ENCODE measurements at regions not wholly inside any gene's neighbourhood (a gene's known extent, or its start where the extent isn't known, plus 50 kb on each side); places are given as distances from the start of the nearest gene placed in this dataset.

DNA sequence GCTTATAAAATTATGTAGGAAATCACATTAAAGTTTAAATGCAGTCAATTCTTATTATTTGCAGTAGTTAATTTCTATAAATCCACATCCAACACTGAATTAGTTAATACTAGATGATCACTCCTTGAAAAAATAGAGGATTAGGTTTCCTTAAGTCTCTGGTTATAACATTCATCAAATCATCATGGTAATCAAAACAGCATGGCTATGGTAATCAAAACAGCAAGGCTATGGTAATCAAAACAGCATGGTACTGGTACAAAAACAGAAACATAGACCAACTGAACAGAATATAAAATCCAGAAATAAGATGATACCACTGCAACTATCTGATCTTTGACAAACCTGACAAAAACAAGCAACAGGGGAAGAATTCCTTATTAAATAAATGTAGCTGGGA, 814.6 kb upstream of the CCDC179 start:
- DNase-seq (ENCODE audit: low read depth), result no peak
- Mint-ChIP-seq H3K27ac (ENCODE audit: unreplicated experiment) (no peak overlapping the region), H3K4me3 (ENCODE audit: unreplicated experiment) (no peak overlapping the region), H3K9me3 (ENCODE audit: unreplicated experiment) (no peaks in the 10 kb centered on the region), H3K4me1 (ENCODE audit: low read depth, unreplicated experiment) (no peaks in the 10 kb centered on the region), H3K36me3 (ENCODE audit: low read depth, unreplicated experiment) (no peaks in the 10 kb centered on the region), H3K27me3 (ENCODE audit: low read depth, unreplicated experiment) (no peaks in the 10 kb centered on the region)
- Histone ChIP-seq H3K9me3 (ENCODE audit: insufficient read depth, low read depth, low read length) (no peaks in the 10 kb centered on the region), H3K4me1 (ENCODE audit: insufficient read depth, low read length) (no peaks in the 10 kb centered on the region), H3K4me3 (ENCODE audit: insufficient read depth, low read depth, low read length) (no peak overlapping the region), H3K9ac (ENCODE audit: low read length) (no peak overlapping the region), H3K79me2 (ENCODE audit: insufficient read depth, low read length) (no peaks in the 10 kb centered on the region), H3K36me3 (ENCODE audit: insufficient read depth, low read length) (no peaks in the 10 kb centered on the region), H4K20me1 (ENCODE audit: insufficient read depth, low read length) (no peaks in the 10 kb centered on the region), H3K4me2 (ENCODE audit: low read length) (no peak overlapping the region), H3K27me3 (ENCODE audit: insufficient read depth, low read length) (no peaks in the 10 kb centered on the region), H3K27ac (ENCODE audit: low read depth, low read length) (no peak overlapping the region), H2AFZ (ENCODE audit: low read depth, low read length) (no peak overlapping the region)
- FAIRE-seq, result peak; percentile 26
- TF ChIP-seq, protein P1, sequence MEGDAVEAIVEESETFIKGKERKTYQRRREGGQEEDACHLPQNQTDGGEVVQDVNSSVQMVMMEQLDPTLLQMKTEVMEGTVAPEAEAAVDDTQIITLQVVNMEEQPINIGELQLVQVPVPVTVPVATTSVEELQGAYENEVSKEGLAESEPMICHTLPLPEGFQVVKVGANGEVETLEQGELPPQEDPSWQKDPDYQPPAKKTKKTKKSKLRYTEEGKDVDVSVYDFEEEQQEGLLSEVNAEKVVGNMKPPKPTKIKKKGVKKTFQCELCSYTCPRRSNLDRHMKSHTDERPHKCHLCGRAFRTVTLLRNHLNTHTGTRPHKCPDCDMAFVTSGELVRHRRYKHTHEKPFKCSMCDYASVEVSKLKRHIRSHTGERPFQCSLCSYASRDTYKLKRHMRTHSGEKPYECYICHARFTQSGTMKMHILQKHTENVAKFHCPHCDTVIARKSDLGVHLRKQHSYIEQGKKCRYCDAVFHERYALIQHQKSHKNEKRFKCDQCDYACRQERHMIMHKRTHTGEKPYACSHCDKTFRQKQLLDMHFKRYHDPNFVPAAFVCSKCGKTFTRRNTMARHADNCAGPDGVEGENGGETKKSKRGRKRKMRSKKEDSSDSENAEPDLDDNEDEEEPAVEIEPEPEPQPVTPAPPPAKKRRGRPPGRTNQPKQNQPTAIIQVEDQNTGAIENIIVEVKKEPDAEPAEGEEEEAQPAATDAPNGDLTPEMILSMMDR (IDR thresholded peaks at IDR 0.05; ENCODE audit: insufficient read depth, low read depth, low read length), result no peak
- no peak for TF ChIP-seq EZH2 (IDR thresholded peaks at IDR 0.05; ENCODE audit: insufficient read depth, low read length)

DNA sequence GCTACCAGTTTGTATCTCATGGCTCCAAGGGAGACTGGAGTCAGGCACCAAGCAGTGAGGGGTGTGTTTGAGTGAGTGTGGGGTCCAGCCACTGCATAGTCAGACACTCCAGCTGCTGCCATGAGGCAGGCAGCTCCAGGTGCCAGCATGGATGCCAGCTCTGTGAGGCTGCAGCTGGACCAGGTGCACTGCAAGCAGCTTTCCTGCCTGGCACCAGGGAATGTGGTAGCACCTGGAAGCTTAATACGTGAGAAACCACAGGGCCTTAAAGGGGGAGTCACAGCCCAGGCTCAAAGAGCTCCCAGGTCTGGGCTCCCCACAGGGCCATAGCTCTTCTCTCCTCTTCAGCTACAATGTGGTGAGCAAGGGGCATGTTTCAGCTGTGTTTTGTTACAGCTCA, 817.8 kb upstream of the LUZP2 start:
- H3K4me1 ChIP-seq (ENCODE audit: insufficient read depth, low read length), result no peaks in the 10 kb centered on the region
- H3K36me3 ChIP-seq (ENCODE audit: insufficient read depth, low read length), result no peaks in the 10 kb centered on the region
- no peaks in the 10 kb centered on the region for H3K27me3 Mint-ChIP-seq (ENCODE audit: low read depth, unreplicated experiment)
- H2AFZ ChIP-seq (ENCODE audit: low read depth, low read length), result no peak overlapping the region
- no peak for TF ChIP-seq EZH2 (IDR thresholded peaks at IDR 0.05; ENCODE audit: insufficient read depth, low read length)
- TF ChIP-seq, protein P1 (IDR thresholded peaks at IDR 0.05; ENCODE audit: insufficient read depth, low read depth, low read length), result no peak
- no peak overlapping the region for H3K27ac ChIP-seq (ENCODE audit: low read depth, low read length)
- no peaks in the 10 kb centered on the region for H3K27me3 ChIP-seq (ENCODE audit: insufficient read depth, low read length)
- H3K9me3 Mint-ChIP-seq (ENCODE audit: unreplicated experiment), result no peaks in the 10 kb centered on the region
- no peak overlapping the region for H3K4me3 ChIP-seq (ENCODE audit: insufficient read depth, low read depth, low read length)
- FAIRE-seq (no peak), DNase-seq (ENCODE audit: low read depth) (no peak)
- no peaks in the 10 kb centered on the region for H3K36me3 Mint-ChIP-seq (ENCODE audit: low read depth, unreplicated experiment)
- no peak overlapping the region for H3K4me2 ChIP-seq (ENCODE audit: low read length)
- no peaks in the 10 kb centered on the region for H3K9me3 ChIP-seq (ENCODE audit: insufficient read depth, low read depth, low read length)
- H3K4me1 Mint-ChIP-seq (ENCODE audit: low read depth, unreplicated experiment), result no peaks in the 10 kb centered on the region
- no peak overlapping the region for H3K9ac ChIP-seq (ENCODE audit: low read length)
- no peaks in the 10 kb centered on the region for H4K20me1 ChIP-seq (ENCODE audit: insufficient read depth, low read length)
- H3K4me3 Mint-ChIP-seq (ENCODE audit: unreplicated experiment), result no peak overlapping the region
- no peaks in the 10 kb centered on the region for H3K79me2 ChIP-seq (ENCODE audit: insufficient read depth, low read length)
- no peak overlapping the region for H3K27ac Mint-ChIP-seq (ENCODE audit: unreplicated experiment)

DNA sequence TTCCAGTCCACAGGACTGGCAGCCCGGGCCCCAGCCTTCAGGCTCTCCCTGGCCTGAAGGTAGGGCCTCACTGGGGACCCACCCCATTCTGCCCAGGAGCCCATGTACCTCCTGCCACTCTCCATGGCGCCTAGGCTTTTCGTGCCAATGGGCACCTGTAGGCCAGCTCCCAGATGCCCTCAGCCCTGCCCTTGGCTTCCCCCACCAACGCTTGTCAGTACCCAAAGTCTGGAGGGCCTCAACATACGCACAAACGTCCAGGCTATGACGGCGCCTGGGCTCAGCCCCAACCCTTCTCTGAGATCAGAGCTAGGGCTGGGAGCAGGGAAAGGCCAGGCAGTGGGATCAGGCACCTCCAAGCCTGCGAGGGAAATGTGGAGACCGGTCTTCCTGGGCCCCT, 816.9 kb upstream of the LUZP2 start:
- FAIRE-seq, result no peak
- H2AFZ ChIP-seq (ENCODE audit: low read depth, low read length), result no peak overlapping the region
- H3K4me1 ChIP-seq (ENCODE audit: insufficient read depth, low read length), result no peaks in the 10 kb centered on the region

More for the DNA sequence above, 816.9 kb upstream of the LUZP2 start:
- Mint-ChIP-seq H3K27me3 (ENCODE audit: low read depth, unreplicated experiment) (no peaks in the 10 kb centered on the region), H3K27ac (ENCODE audit: unreplicated experiment) (no peak overlapping the region), H3K36me3 (ENCODE audit: low read depth, unreplicated experiment) (no peaks in the 10 kb centered on the region), H3K4me1 (ENCODE audit: low read depth, unreplicated experiment) (no peaks in the 10 kb centered on the region), H3K4me3 (ENCODE audit: unreplicated experiment) (no peak overlapping the region), H3K9me3 (ENCODE audit: unreplicated experiment) (no peaks in the 10 kb centered on the region)
- no peaks in the 10 kb centered on the region for H3K79me2 ChIP-seq (ENCODE audit: insufficient read depth, low read length)
- H4K20me1 ChIP-seq (ENCODE audit: insufficient read depth, low read length), result no peaks in the 10 kb centered on the region
- no peak overlapping the region for H3K27ac ChIP-seq (ENCODE audit: low read depth, low read length)
- no peak overlapping the region for H3K9ac ChIP-seq (ENCODE audit: low read length)
- no peak for DNase-seq (ENCODE audit: low read depth)
- H3K4me2 ChIP-seq (ENCODE audit: low read length), result no peak overlapping the region
- no peaks in the 10 kb centered on the region for H3K9me3 ChIP-seq (ENCODE audit: insufficient read depth, low read depth, low read length)
- H3K4me3 ChIP-seq (ENCODE audit: insufficient read depth, low read depth, low read length), result no peak overlapping the region
- H3K36me3 ChIP-seq (ENCODE audit: insufficient read depth, low read length), result no peaks in the 10 kb centered on the region
- H3K27me3 ChIP-seq (ENCODE audit: insufficient read depth, low read length), result no peaks in the 10 kb centered on the region
- no peak for TF ChIP-seq EZH2 (IDR thresholded peaks at IDR 0.05; ENCODE audit: insufficient read depth, low read length)
- TF ChIP-seq, protein P1 (IDR thresholded peaks at IDR 0.05; ENCODE audit: insufficient read depth, low read depth, low read length), result no peak
